ENCODE measurements at regions not wholly inside any gene's neighbourhood (a gene's known extent, or its start where the extent isn't known, plus 50 kb on each side); places are given as distances from the start of the nearest gene placed in this dataset.

DNA sequence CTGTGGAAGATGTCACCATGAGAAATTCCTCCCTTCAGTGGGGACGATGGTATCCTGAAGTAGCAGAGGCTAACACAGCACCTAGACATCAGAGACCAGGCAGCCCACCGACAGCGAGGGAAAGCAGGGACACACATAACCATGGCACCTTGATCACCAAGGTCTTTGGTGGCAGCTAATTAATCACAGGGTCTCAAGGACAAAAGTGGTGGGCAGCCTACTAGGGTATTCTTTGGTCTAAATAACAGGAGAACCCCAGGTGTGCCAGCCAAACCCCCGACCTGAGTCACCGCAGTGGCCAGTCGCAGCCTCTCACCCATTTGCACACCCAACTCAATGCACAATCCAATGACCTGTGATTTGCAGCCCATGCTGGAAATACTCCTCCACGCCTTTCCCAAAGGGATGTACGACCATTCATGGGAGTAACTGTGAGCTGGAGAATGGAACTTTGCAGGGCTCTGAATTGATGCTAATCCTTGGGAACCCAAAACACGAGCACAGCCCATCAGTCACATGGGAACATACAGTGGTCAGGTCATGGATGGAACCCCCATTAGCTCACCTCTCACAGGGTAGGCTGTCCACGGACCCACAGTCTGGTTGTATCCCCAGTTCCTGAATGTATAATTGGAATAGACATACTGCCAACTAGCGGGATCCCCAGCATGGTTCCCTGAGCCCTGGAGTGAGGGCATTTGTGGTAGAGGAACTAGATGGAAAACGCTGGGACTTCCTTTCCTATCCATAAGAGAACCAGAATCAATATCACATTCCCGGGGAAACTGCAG lies 58.7 kb upstream of the C14orf180 start:
- DNase-seq (ENCODE audit: low read depth): no peak
- H3K4me3 ChIP-seq (ENCODE audit: control insufficient read depth, low read depth, low read length): no peak overlapping the region
- TF ChIP-seq, protein P1, sequence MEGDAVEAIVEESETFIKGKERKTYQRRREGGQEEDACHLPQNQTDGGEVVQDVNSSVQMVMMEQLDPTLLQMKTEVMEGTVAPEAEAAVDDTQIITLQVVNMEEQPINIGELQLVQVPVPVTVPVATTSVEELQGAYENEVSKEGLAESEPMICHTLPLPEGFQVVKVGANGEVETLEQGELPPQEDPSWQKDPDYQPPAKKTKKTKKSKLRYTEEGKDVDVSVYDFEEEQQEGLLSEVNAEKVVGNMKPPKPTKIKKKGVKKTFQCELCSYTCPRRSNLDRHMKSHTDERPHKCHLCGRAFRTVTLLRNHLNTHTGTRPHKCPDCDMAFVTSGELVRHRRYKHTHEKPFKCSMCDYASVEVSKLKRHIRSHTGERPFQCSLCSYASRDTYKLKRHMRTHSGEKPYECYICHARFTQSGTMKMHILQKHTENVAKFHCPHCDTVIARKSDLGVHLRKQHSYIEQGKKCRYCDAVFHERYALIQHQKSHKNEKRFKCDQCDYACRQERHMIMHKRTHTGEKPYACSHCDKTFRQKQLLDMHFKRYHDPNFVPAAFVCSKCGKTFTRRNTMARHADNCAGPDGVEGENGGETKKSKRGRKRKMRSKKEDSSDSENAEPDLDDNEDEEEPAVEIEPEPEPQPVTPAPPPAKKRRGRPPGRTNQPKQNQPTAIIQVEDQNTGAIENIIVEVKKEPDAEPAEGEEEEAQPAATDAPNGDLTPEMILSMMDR (conservative IDR thresholded peaks at IDR 0.05; ENCODE audit: control insufficient read depth, insufficient read depth, low read depth, low read length): no peak

GRCh38 chr14:104521816-104522745 lies 57.5 kb upstream of the C14orf180 start:
- no peak overlapping the region for H3K4me3 ChIP-seq (ENCODE audit: control insufficient read depth, low read depth, low read length)
- DNase-seq (ENCODE audit: low read depth): no peak
- TF ChIP-seq, protein P1 (conservative IDR thresholded peaks at IDR 0.05; ENCODE audit: control insufficient read depth, insufficient read depth, low read depth, low read length): no peak

DNA sequence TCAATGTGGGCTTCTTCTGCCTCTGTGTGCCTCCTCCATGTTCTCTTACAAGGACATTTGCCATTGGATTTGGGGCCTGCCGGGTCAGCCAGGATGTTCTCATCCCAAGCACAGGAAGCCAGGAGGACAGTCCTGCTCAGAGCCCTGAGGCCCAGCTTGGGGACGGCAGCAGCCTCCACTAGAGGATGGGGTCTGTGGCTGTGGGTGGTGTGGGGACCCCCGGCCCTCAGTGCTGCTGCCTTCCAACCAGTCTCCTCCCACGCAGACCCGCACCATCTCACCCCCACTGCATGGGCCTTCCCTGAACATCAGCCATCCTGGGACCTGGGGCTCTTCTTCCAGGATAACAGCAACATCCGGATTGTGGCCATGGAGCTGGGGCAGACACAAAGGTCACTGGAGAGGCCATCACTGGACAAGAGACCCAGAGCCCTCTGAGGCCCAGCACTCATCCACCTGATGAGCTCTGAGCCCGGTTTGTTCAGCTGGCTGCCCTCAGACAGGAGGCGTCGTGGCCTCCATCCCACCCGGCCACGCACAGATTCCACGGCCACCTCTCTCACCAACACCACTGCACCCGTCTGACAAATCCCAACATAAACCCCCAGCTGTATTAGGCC lies 56.5 kb upstream of the C14orf180 start:
- DNase-seq (ENCODE audit: low read depth): no peak

DNA sequence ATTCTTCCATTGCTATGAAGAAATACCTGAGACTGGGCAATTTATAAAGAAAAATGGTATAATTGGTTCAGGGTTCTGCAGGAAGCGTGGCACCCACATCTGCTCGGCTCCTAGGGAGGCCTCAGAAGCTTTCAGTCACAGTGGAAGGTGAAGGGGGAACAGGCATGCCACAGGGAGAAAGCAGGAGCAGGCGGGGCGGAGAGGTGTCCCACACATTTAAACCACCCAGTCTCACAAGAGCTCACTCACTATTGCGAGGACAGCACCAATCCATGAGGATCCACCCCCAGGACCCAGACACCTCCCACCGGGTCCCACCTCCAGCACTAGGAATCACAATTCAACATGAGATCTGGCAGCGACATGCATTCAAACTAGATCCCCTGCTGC lies 56.0 kb upstream of the C14orf180 start:
- DNase-seq (ENCODE audit: low read depth): no peak
- TF ChIP-seq, protein P1 (conservative IDR thresholded peaks at IDR 0.05; ENCODE audit: control insufficient read depth, insufficient read depth, low read depth, low read length): no peak
- H3K4me3 ChIP-seq (ENCODE audit: control insufficient read depth, low read depth, low read length): no peak overlapping the region

More for the DNA sequence above, 56.5 kb upstream of the C14orf180 start:
- H3K4me3 ChIP-seq (ENCODE audit: control insufficient read depth, low read depth, low read length): no peak overlapping the region
- TF ChIP-seq, protein P1 (conservative IDR thresholded peaks at IDR 0.05; ENCODE audit: control insufficient read depth, insufficient read depth, low read depth, low read length): no peak

- no peak overlapping the region for H3K4me3 ChIP-seq (ENCODE audit: control insufficient read depth, low read depth, low read length)
- no peak for DNase-seq (ENCODE audit: low read depth)
- TF ChIP-seq, protein P1 (conservative IDR thresholded peaks at IDR 0.05; ENCODE audit: control insufficient read depth, insufficient read depth, low read depth, low read length): no peak
Measured at GRCh38 chr14:104524726-104525125, 54.8 kb upstream of the C14orf180 start.
